Motor neuron (in vitro differentiated cells): ENCODE measurements at regions not wholly inside any gene's neighbourhood (a gene's known extent, or its start where the extent isn't known, plus 50 kb on each side); places are given as distances from the start of the nearest gene placed in this dataset.

ENCODE experiments used
- ATAC-seq, 8 experiments: fragments of 200-7000 bp; cut with Tn5 transposase; replicated peaks in 6 of 8; 2 replicates each; pipeline ENCODE4 v1.8.0; 2021; ENCODE audit warnings: mild to moderate bottlenecking in 8 of 8, moderate library complexity in 8 of 8
- H3K27ac ChIP-seq, 2 donors: fragments of 250-450 bp; sonication (Bioruptor Pico); 2 replicates each; pipeline ENCODE4 v1.9.0; 2021; ENCODE audit warnings: antibody characterized with exemption in 2 of 2, mild to moderate bottlenecking in 2 of 2, moderate library complexity in 1 of 2
- H3K4me1 ChIP-seq, 2 donors: fragments of 250-450 bp; sonication (Bioruptor Pico); replicated peaks in 1 of 2; 2 replicates each; pipeline ENCODE4 v1.6.1; 2021; ENCODE audit warnings: antibody characterized with exemption in 2 of 2, mild to moderate bottlenecking in 2 of 2, moderate library complexity in 1 of 2
- H3K4me3 ChIP-seq, 5 donors: fragments of 250-450 bp; sonication (Bioruptor Pico); 2 replicates each; pipeline ENCODE4 v1.9.0; 2021; ENCODE audit warnings: antibody characterized with exemption in 5 of 5, mild to moderate bottlenecking in 5 of 5, moderate library complexity in 4 of 5
- WGBS, 10 experiments: fragments of 450-650 bp; shearing (Covaris generic); methylation state at CpG; one replicate each; pipeline ENCODE4 v1.0.0; 2022; 5-methylcytosine and 5-hydroxymethylcytosine counted together
- in situ Hi-C, 9 experiments: fragments of 400-800 bp; cut with MboI; loops; one replicate each; pipeline ENCODE4 v1.15.0; 2021; ENCODE audit warnings: low sequenced_read_pairs in 9 of 9, low pct_unique_long_range_greater_than_20kb in 2 of 9; ENCODE audit not compliant: unreplicated experiment in 9 of 9

DNA sequence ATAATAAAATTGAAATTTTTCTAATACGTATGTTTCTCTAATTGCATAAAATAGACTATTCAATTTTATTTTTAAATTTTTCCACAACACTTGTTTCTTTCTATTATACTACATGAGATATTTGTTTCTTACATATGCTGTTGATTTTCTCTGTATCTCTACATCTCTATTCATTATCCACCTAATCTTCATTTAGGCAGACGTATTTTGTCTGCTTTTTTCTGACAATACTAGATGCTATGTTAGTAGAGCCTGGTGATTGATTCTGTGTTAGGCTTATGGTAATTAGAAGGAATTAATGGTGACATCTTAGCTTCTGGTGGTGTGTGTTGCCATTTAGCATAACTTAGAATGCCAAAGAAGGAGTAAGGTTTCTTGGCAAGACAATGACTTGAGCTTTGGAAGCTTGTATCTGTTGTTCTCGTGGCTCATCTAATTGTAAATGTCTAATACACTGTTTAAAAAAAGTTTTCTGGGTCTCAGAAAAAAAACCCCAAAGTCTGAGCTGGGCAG lies 1610.7 kb upstream of the PCDH20 start:
- WGBS, 10 experiments = 10 to 89% (median 70%) methylated on average over 1 to 3 of the region's 3 CpGs
- no peaks in the 10 kb centered on the region for H3K4me1 ChIP-seq
- no peak overlapping the region for H3K27ac ChIP-seq
- no peak overlapping the region for H3K4me3 ChIP-seq
- peak in 1 of 8 experiments; percentile 39 for ATAC-seq
- in situ Hi-C loops = no loop called here

- WGBS, 10 experiments = 0 to 100% (median 27%) methylated on average over 1 of the region's 1 CpG; no CpG with 5 or more reads in 1 of the 10 experiments
- no peak overlapping the region for H3K27ac ChIP-seq
These were observed 1610.1 kb upstream of the PCDH20 start for GRCh38 chr13:63025741-63026140.

GRCh38 chr13:63024458-63024857 lies 1608.8 kb upstream of the PCDH20 start:
- H3K27ac ChIP-seq = no peak overlapping the region
- in situ Hi-C loops = no loop called here
- H3K4me1 ChIP-seq = no peaks in the 10 kb centered on the region
- H3K4me3 ChIP-seq = no peak overlapping the region
- peak in 2 of 8 experiments; percentile 17 to 65 for ATAC-seq
- 6 to 100% (median 75%) methylated on average over 1 to 3 of the region's 3 CpGs for WGBS, 10 experiments

More at GRCh38 chr13:63025741-63026140, 1610.1 kb upstream of the PCDH20 start:
- Histone ChIP-seq H3K4me3 (no peak overlapping the region), H3K4me1 (no peaks in the 10 kb centered on the region)
- in situ Hi-C loops = no loop called here
- no peak for ATAC-seq

GRCh38 chr13:63011996-63012395 lies 1596.3 kb upstream of the PCDH20 start:
- ATAC-seq = peak in 6 of 8 experiments; percentile 21 to 100 (median 83)
- in situ Hi-C loops = no loop called here
- H3K27ac ChIP-seq = no peak overlapping the region
- 0 to 73% (median 43%) methylated on average over 1 to 2 of the region's 2 CpGs; no CpG with 5 or more reads in 2 of the 10 experiments for WGBS, 10 experiments
- H3K4me1 ChIP-seq = no peaks in the 10 kb centered on the region
- no peak overlapping the region for H3K4me3 ChIP-seq

- in situ Hi-C loops = no loop called here
- no peaks in the 10 kb centered on the region for H3K4me1 ChIP-seq
- H3K4me3 ChIP-seq = no peak overlapping the region
- H3K27ac ChIP-seq = no peak overlapping the region
- ATAC-seq = no peak
These were observed 1594.5 kb upstream of the PCDH20 start for GRCh38 chr13:63010072-63010658.

GRCh38 chr13:63005625-63006024 lies 1590.0 kb upstream of the PCDH20 start:
- H3K4me3 ChIP-seq = no peak overlapping the region
- no peak for ATAC-seq
- in situ Hi-C loops = no loop called here

GRCh38 chr13:62997696-62998095 lies 1582.0 kb upstream of the PCDH20 start:
- whole genome bisulfite sequencing, 10 experiments = 25 to 100% (median 100%) methylated on average over 1 of the region's 1 CpG; no CpG with 5 or more reads in 5 of the 10 experiments
- in situ Hi-C loops = no loop called here

More at GRCh38 chr13:63005625-63006024, 1590.0 kb upstream of the PCDH20 start:
- no peak overlapping the region for H3K27ac ChIP-seq
- H3K4me1 ChIP-seq = no peaks in the 10 kb centered on the region

DNA sequence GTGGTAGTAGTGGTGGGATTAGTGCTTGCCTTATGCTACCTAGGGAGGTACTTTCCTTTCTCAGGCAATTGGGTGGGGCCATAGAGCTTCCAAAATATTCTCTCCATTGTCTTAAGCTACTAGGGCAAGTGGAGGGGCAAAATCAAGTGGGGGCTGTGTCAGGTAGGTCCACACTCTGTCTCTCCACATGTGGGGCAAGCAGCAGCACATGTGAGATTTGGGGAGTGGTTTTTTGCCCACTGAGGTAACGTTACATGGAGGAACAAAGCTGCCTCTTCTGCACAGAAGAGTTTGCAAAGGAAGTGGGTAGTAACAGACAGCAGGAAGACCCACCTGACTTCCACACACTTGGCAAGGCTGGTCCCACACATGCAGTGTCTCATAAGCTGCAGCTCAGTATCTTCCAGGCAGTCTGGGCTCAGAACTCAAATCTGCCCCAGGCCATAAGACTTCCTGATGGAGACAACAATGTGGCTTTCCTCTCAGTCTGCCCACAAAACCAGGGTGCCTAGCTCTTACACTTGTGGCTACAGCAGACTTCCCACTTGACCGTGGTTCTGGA lies 1581.5 kb upstream of the PCDH20 start:
- WGBS, 10 experiments = 8 to 100% (median 79%) methylated on average over 1 to 2 of the region's 2 CpGs; no CpG with 5 or more reads in 4 of the 10 experiments
- Histone ChIP-seq H3K4me1 (no peaks in the 10 kb centered on the region), H3K27ac (no peak overlapping the region), H3K4me3 (no peak overlapping the region)
- ATAC-seq = no peak
- in situ Hi-C loops = no loop called here

More at GRCh38 chr13:62997696-62998095, 1582.0 kb upstream of the PCDH20 start:
- H3K4me1 ChIP-seq = no peaks in the 10 kb centered on the region
- no peak overlapping the region for H3K4me3 ChIP-seq
- no peak for ATAC-seq
- H3K27ac ChIP-seq = no peak overlapping the region

DNA sequence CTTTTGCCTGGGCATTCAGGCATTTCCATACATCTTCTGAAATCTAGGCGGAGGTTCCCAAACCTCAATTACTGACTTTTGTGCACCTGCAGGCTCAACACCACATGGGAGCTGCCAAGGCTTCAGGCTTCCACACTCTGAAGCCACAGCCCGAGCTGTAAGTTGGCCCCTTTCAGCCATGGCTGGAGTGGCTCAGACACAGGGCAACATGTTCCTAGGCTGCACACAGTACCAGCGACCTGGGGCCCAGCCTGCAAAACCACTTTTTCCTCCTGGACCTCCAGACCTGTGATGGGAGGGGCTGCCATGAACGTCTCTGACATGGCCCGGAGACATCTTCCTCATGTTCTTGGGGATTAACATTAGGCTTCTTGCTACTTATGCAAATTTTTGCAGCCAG lies 1558.2 kb upstream of the PCDH20 start:
- in situ Hi-C loops = no loop called here

GRCh38 chr13:62964522-62964921 lies 1548.9 kb upstream of the PCDH20 start:
- in situ Hi-C loops = no loop called here
- H3K27ac ChIP-seq = no peak overlapping the region
- no peak for ATAC-seq
- H3K4me1 ChIP-seq = no peaks in the 10 kb centered on the region
- no peak overlapping the region for H3K4me3 ChIP-seq

More for the DNA sequence above, 1558.2 kb upstream of the PCDH20 start:
- no peaks in the 10 kb centered on the region for H3K4me1 ChIP-seq
- ATAC-seq = no peak
- no peak overlapping the region for H3K4me3 ChIP-seq
- no peak overlapping the region for H3K27ac ChIP-seq
- WGBS, 10 experiments = 0 to 100% (median 66%) methylated on average over 1 to 4 of the region's 5 CpGs; no CpG with 5 or more reads in 2 of the 10 experiments

- no peak overlapping the region for H3K4me3 ChIP-seq
- H3K4me1 ChIP-seq = no peaks in the 10 kb centered on the region
- no peak overlapping the region for H3K27ac ChIP-seq
- in situ Hi-C loops = no loop called here
- WGBS, 10 experiments = 18 to 100% (median 38%) methylated on average over 2 to 3 of the region's 3 CpGs; no CpG with 5 or more reads in 2 of the 10 experiments
- ATAC-seq = no peak
These were observed 1545.1 kb upstream of the PCDH20 start for GRCh38 chr13:62960723-62961122.

GRCh38 chr13:62933809-62934208 lies 1518.2 kb upstream of the PCDH20 start:
- ATAC-seq = peak in 2 of 8 experiments; percentile 40 to 41
- Histone ChIP-seq H3K4me1 (no peaks in the 10 kb centered on the region), H3K4me3 (no peak overlapping the region), H3K27ac (no peak overlapping the region)
- WGBS, 10 experiments = 27 to 100% (median 50%) methylated on average over 1 of the region's 1 CpG; no CpG with 5 or more reads in 4 of the 10 experiments
- in situ Hi-C loops = no loop called here

- WGBS, 10 experiments = 5 to 84% (median 72%) methylated on average over 1 to 2 of the region's 2 CpGs
- in situ Hi-C loops = no loop called here
- ATAC-seq = no peak
- Histone ChIP-seq H3K27ac (no peak overlapping the region), H3K4me1 (no peaks in the 10 kb centered on the region), H3K4me3 (no peak overlapping the region)
These were observed 1516.7 kb upstream of the PCDH20 start for GRCh38 chr13:62932256-62932883.
